H1 (cell line): ENCODE measurements at regions not wholly inside any gene's neighbourhood (a gene's known extent, or its start where the extent isn't known, plus 50 kb on each side); places are given as distances from the start of the nearest gene placed in this dataset.

Experiments used
- CTCF ChIA-PET: fragments of 300-600 bp; sonication (Branson Sonifier 250); formaldehyde crosslinking; loops from one replicate; lab custom pipeline; 2021; ENCODE audit not compliant: partially characterized antibody; lab: Charles Lee
- POLR2A ChIA-PET: fragments of 300-600 bp; sonication (Branson Sonifier 250); formaldehyde crosslinking; loops from one replicate; lab custom pipeline; 2021; ENCODE audit warnings: inconsistent platforms; ENCODE audit not compliant: partially characterized antibody; lab: Charles Lee
- DNase-seq, 2 experiments: peaks; one replicate each; pipeline versions ENCODE4 v3.0.0 to v3.0.0-alpha.2; 2010 to 2022; ENCODE audit warnings: low spot score in 2 of 2, low read depth in 1 of 2, mixed read lengths in 1 of 2
- FAIRE-seq: peaks from 2 replicates; lab custom pipeline; 2011; peaks lifted over from hg19 to GRCh38; lab: Jason Lieb, UNC
- H2AFZ ChIP-seq: 2 replicates; pipeline ENCODE4 v1.8.1; 2012; ENCODE audit warnings: low read length, inconsistent platforms
- H2AK5ac ChIP-seq: 2 replicates; pipeline ENCODE4 v1.6.1; 2013; ENCODE audit warnings: low read depth, low read length
- H2BK120ac ChIP-seq: replicated peaks from 2 replicates; pipeline ENCODE3; 2013; ENCODE audit warnings: low read depth, low read length, inconsistent platforms
- H2BK12ac ChIP-seq: 2 replicates; pipeline ENCODE4 v1.6.1; 2013; ENCODE audit warnings: low read depth, low read length
- H2BK15ac ChIP-seq: 2 replicates; pipeline ENCODE4 v1.6.1; 2013; ENCODE audit warnings: low read length
- H2BK20ac ChIP-seq: 2 replicates; pipeline ENCODE4 v1.6.1; 2013; ENCODE audit warnings: low read length
- H2BK5ac ChIP-seq: 2 replicates; pipeline ENCODE4 v1.6.1; 2013; ENCODE audit warnings: low read depth, low read length
- H3K14ac ChIP-seq: 2 replicates; pipeline ENCODE4 v1.6.1; 2013; ENCODE audit warnings: inconsistent platforms; ENCODE audit not compliant: insufficient read length
- H3K18ac ChIP-seq: 2 replicates; pipeline ENCODE4 v1.6.1; 2013; ENCODE audit warnings: low read length; ENCODE audit errors: extremely low read depth
- H3K23ac ChIP-seq: 2 replicates; pipeline ENCODE4 v1.6.1; 2013; ENCODE audit warnings: inconsistent platforms; ENCODE audit not compliant: insufficient read length
- H3K23me2 ChIP-seq: 2 replicates; pipeline ENCODE4 v1.6.1; 2013; ENCODE audit warnings: low read depth, low read length
- H3K27ac ChIP-seq: 2 replicates; pipeline ENCODE4 v1.6.1; 2011; ENCODE audit warnings: low read depth, low read length, inconsistent platforms
- H3K27me3 ChIP-seq, 4 experiments: replicated peaks in 1 of 4; 1 replicate in 1 of 4; 2 replicates in 3 of 4; pipeline versions ENCODE4 v1.6.1 to v1.8.1; 2011 to 2013; ENCODE audit warnings: low read length in 3 of 4, mild to moderate bottlenecking in 3 of 4, inconsistent platforms in 2 of 4, mixed read lengths in 2 of 4, moderate library complexity in 1 of 4; ENCODE audit not compliant: control insufficient read depth in 3 of 4, insufficient read depth in 3 of 4; ENCODE audit errors: extremely low read depth in 1 of 4
- H3K36me3 ChIP-seq, 4 experiments: 2 replicates each; pipeline versions ENCODE4 v1.6.1 to v1.8.1; 2011 to 2013; ENCODE audit warnings: mild to moderate bottlenecking in 4 of 4, low read length in 3 of 4, moderate library complexity in 2 of 4, control low read depth in 1 of 4, inconsistent platforms in 1 of 4; ENCODE audit not compliant: insufficient read depth in 4 of 4, control insufficient read depth in 2 of 4
- H3K4ac ChIP-seq: replicated peaks from 2 replicates; pipeline ENCODE3; 2013; ENCODE audit warnings: low read length, low read depth, mixed read lengths, inconsistent platforms; ENCODE audit not compliant: insufficient read length
- H3K4me1 ChIP-seq, 4 experiments: replicated peaks in 1 of 4; 1 replicate in 1 of 4; 2 replicates in 3 of 4; pipeline versions ENCODE4 v1.6.1 to v1.8.1; 2011 to 2013; ENCODE audit warnings: low read length in 3 of 4, inconsistent platforms in 2 of 4, mixed read lengths in 1 of 4; ENCODE audit not compliant: insufficient read depth in 4 of 4, control insufficient read depth in 3 of 4
- H3K4me2 ChIP-seq, 2 experiments: 2 replicates each; pipeline versions ENCODE4 v1.6.1 to v1.8.1; 2011 to 2013; ENCODE audit warnings: low read depth in 2 of 2, low read length in 2 of 2, control low read depth in 1 of 2, inconsistent platforms in 1 of 2, mild to moderate bottlenecking in 1 of 2; ENCODE audit not compliant: insufficient read depth in 1 of 2
- H3K4me3 ChIP-seq, 4 experiments: fragments of 200-600, 300-600 bp in 1 of 4; sonication (generic), shearing (Covaris generic), sonication (Bioruptor Twin) in 1 of 4; 2 replicates each; pipeline versions ENCODE4 v1.5.1 to v1.8.1; 2011 to 2016; ENCODE audit warnings: low read length in 4 of 4, low read depth in 3 of 4, control low read depth in 2 of 4, inconsistent platforms in 2 of 4, mild to moderate bottlenecking in 2 of 4, mixed read lengths in 1 of 4, moderate library complexity in 1 of 4; ENCODE audit not compliant: insufficient read depth in 2 of 4; ENCODE audit errors: extremely low read depth in 1 of 4
- H3K56ac ChIP-seq: replicated peaks from 2 replicates; pipeline ENCODE3; 2013; ENCODE audit warnings: low read depth, mild to moderate bottlenecking, mixed read lengths, low read length, inconsistent platforms; ENCODE audit not compliant: insufficient read length
- H3K79me1 ChIP-seq: 2 replicates; pipeline ENCODE4 v1.6.1; 2013; ENCODE audit warnings: low read depth, low read length, control low read depth
- H3K79me2 ChIP-seq, 2 experiments: 2 replicates each; pipeline versions ENCODE4 v1.6.1 to v1.8.1; 2012 to 2013; ENCODE audit warnings: low read length in 2 of 2, mild to moderate bottlenecking in 2 of 2, inconsistent platforms in 1 of 2; ENCODE audit not compliant: insufficient read depth in 2 of 2, control insufficient read depth in 1 of 2
- H3K9ac ChIP-seq, 4 experiments: replicated peaks in 1 of 4; 1 replicate in 1 of 4; 2 replicates in 3 of 4; pipeline versions ENCODE4 v1.6.1 to v1.8.1; 2011 to 2013; ENCODE audit warnings: low read depth in 3 of 4, low read length in 3 of 4, control low read depth in 2 of 4, mild to moderate bottlenecking in 2 of 4, moderate library complexity in 2 of 4, inconsistent platforms in 1 of 4; ENCODE audit errors: extremely low read depth in 1 of 4
- H3K9me3 ChIP-seq, 2 experiments: 2 replicates each; pipeline versions ENCODE4 v1.6.1 to v1.8.1; 2012 to 2013; ENCODE audit warnings: mild to moderate bottlenecking in 2 of 2, moderate library complexity in 2 of 2, control low read depth in 1 of 2, inconsistent platforms in 1 of 2, low read depth in 1 of 2, low read length in 1 of 2, mixed read lengths in 1 of 2; ENCODE audit not compliant: insufficient read depth in 2 of 2
- H4K20me1 ChIP-seq, 2 experiments: replicated peaks in 1 of 2; 2 replicates each; pipeline versions ENCODE3 to v1.8.1; 2011 to 2013; ENCODE audit warnings: inconsistent platforms in 2 of 2, low read length in 2 of 2, mild to moderate bottlenecking in 1 of 2; ENCODE audit not compliant: insufficient read depth in 2 of 2, control insufficient read depth in 1 of 2
- H4K5ac ChIP-seq: 2 replicates; pipeline ENCODE4 v1.6.1; 2013; ENCODE audit warnings: low read length, low read depth, mixed read lengths, inconsistent platforms; ENCODE audit not compliant: insufficient read length
- H4K8ac ChIP-seq: 2 replicates; pipeline ENCODE4 v1.8.0; 2013; ENCODE audit warnings: mild to moderate bottlenecking, moderate library complexity, low read length, inconsistent platforms; ENCODE audit not compliant: insufficient read depth; ENCODE audit errors: extremely low read depth
- H4K91ac ChIP-seq: replicated peaks from 2 replicates; pipeline ENCODE3; 2013; ENCODE audit warnings: low read length, mixed read lengths, inconsistent platforms; ENCODE audit not compliant: insufficient read length
- CBX5 ChIP-seq: fragments of 300-800, 300-1000 bp; sonication (generic); IDR thresholded peaks from 2 replicates; pipeline ENCODE4 v1.7.1; 2016; ENCODE audit warnings: antibody characterized with exemption, low read length, low read depth
- CEBPB ChIP-seq: IDR thresholded peaks from 2 replicates; pipeline ENCODE4 v1.6.1; 2012; ENCODE audit warnings: low read depth, low read length
- CHD1 ChIP-seq: IDR thresholded peaks from 2 replicates; pipeline ENCODE4 v1.6.1; 2012; ENCODE audit warnings: low read depth, low read length, improper control_type of control experiment
- EZH2 ChIP-seq: fragments of 200-600 bp; sonication (generic); IDR thresholded peaks from 2 replicates; pipeline ENCODE4 v1.7.1; 2012; ENCODE audit warnings: low read depth, mild to moderate bottlenecking, moderate library complexity, low read length, inconsistent platforms; ENCODE audit not compliant: severe bottlenecking
- HDAC6 ChIP-seq: IDR thresholded peaks from one replicate; pipeline ENCODE4 v1.7.1; 2012; ENCODE audit warnings: low read depth, mild to moderate bottlenecking, inconsistent platforms, low read length, moderate library complexity
- MAX ChIP-seq: IDR thresholded peaks from 2 replicates; pipeline ENCODE4 v1.6.1; 2012; ENCODE audit warnings: inconsistent platforms
- NRF1 ChIP-seq: IDR thresholded peaks from 2 replicates; pipeline ENCODE4 v1.6.1; 2011; ENCODE audit warnings: mild to moderate bottlenecking, low read depth, low read length, improper control_type of control experiment
- RAD21 ChIP-seq, 2 experiments: IDR thresholded peaks in 1 of 2; conservative IDR thresholded peaks in 1 of 2; 2 replicates each; pipeline ENCODE4 v1.6.1; 2011; ENCODE audit warnings: low read depth in 2 of 2, low read length in 2 of 2, improper control_type of control experiment in 1 of 2, inconsistent platforms in 1 of 2, mild to moderate bottlenecking in 1 of 2, moderate library complexity in 1 of 2
- RBBP5 ChIP-seq: IDR thresholded peaks from 2 replicates; pipeline ENCODE4 v1.7.1; 2012; ENCODE audit warnings: low read depth, mild to moderate bottlenecking, inconsistent platforms, low read length, moderate library complexity, borderline replicate concordance
- RNF2 ChIP-seq: fragments of 200-900, 300-1000 bp; sonication (generic); IDR thresholded peaks from 2 replicates; pipeline ENCODE4 v1.7.1; 2016; ENCODE audit warnings: borderline replicate concordance, low read depth, mild to moderate bottlenecking, antibody characterized with exemption, low read length; ENCODE audit not compliant: poor library complexity, severe bottlenecking; ENCODE audit errors: missing control alignments
- SIN3A ChIP-seq, 2 experiments: IDR thresholded peaks in 1 of 2; conservative IDR thresholded peaks in 1 of 2; 2 replicates each; pipeline ENCODE4 v1.6.1; 2011 to 2012; ENCODE audit warnings: low read length in 2 of 2, improper control_type of control experiment in 1 of 2, low read depth in 1 of 2, mild to moderate bottlenecking in 1 of 2
- SUZ12 ChIP-seq: fragments of 200-600 bp; sonication (generic); IDR thresholded peaks from 2 replicates; pipeline ENCODE4 v1.6.1; 2012; ENCODE audit warnings: mild to moderate bottlenecking, inconsistent platforms, low read length, moderate library complexity, mixed read lengths
- TAF1 ChIP-seq: IDR thresholded peaks from 2 replicates; pipeline ENCODE4 v1.6.1; 2011; ENCODE audit warnings: mild to moderate bottlenecking, low read depth, low read length

- Histone ChIP-seq H2BK15ac (no peak overlapping the region), H3K23ac (no peak overlapping the region), H3K79me2 (no peaks in the 10 kb centered on the region), H4K20me1 (no peaks in the 10 kb centered on the region), H3K79me1 (no peaks in the 10 kb centered on the region), H3K18ac (no peak overlapping the region), H3K36me3 (no peaks in the 10 kb centered on the region), H4K5ac (no peak overlapping the region), H3K23me2 (no peaks in the 10 kb centered on the region), H4K91ac (no peak overlapping the region), H3K9ac (no peak overlapping the region), H3K4ac (no peak overlapping the region), H2BK5ac (no peak overlapping the region), H3K14ac (no peak overlapping the region), H3K9me3 (no peaks in the 10 kb centered on the region), H2AFZ (no peak overlapping the region), H3K27ac (no peak overlapping the region), H2AK5ac (no peak overlapping the region), H3K4me3 (no peak overlapping the region), H3K27me3 (no peaks in the 10 kb centered on the region), H3K4me2 (no peak overlapping the region), H3K4me1 (no peaks in the 10 kb centered on the region), H2BK12ac (no peak overlapping the region), H3K56ac (no peak overlapping the region), H4K8ac (no peak overlapping the region), H2BK120ac (no peak overlapping the region), H2BK20ac (no peak overlapping the region)
- POLR2A ChIA-PET = no interaction called here
- TF ChIP-seq CHD1 = no peak
- no peak for TF ChIP-seq TAF1
- TF ChIP-seq HDAC6 = no peak
- TF ChIP-seq RAD21 (IDR thresholded peaks at IDR 0.05 in 1 of 2, conservative IDR thresholded peaks at IDR 0.05 in 1 of 2; ENCODE audit: low read depth in 2 of 2, low read length in 2 of 2) = no peak
- no peak for TF ChIP-seq RNF2
- TF ChIP-seq SIN3A (conservative IDR thresholded peaks at IDR 0.05 in 1 of 2, IDR thresholded peaks at IDR 0.05 in 1 of 2; ENCODE audit: low read depth in 1 of 2, low read length in 2 of 2) = no peak
- TF ChIP-seq NRF1 = no peak
- TF ChIP-seq MAX = no peak
- TF ChIP-seq RBBP5 = no peak
- TF ChIP-seq EZH2 = no peak
- TF ChIP-seq CBX5 = no peak
- no peak for TF ChIP-seq CEBPB
- TF ChIP-seq SUZ12 = no peak
- CTCF ChIA-PET = no interaction called here
- DNase-seq = no peak
- FAIRE-seq = no peak
These were observed 775.7 kb downstream of the SI start for GRCh38 chr3:164302622-164303021.
